GM12874 (cell line): ENCODE measurements at regions not wholly inside any gene's neighbourhood (a gene's known extent, or its start where the extent isn't known, plus 50 kb on each side); places are given as distances from the start of the nearest gene placed in this dataset.

Experiments used
- CTCF ChIP-seq: IDR thresholded peaks from 2 replicates; pipeline ENCODE4 v1.5.1; 2011; ENCODE audit warnings: low read depth, mild to moderate bottlenecking, control low read depth, low read length, moderate library complexity; ENCODE audit not compliant: insufficient read depth

GRCh38 chr19:30228835-30229524, 143.2 kb upstream of the ZNF536 start:
- TF ChIP-seq CTCF = no peak

- TF ChIP-seq CTCF = no peak
Observed at GRCh38 chr19:30229525-30230174, 142.5 kb upstream of the ZNF536 start.

DNA sequence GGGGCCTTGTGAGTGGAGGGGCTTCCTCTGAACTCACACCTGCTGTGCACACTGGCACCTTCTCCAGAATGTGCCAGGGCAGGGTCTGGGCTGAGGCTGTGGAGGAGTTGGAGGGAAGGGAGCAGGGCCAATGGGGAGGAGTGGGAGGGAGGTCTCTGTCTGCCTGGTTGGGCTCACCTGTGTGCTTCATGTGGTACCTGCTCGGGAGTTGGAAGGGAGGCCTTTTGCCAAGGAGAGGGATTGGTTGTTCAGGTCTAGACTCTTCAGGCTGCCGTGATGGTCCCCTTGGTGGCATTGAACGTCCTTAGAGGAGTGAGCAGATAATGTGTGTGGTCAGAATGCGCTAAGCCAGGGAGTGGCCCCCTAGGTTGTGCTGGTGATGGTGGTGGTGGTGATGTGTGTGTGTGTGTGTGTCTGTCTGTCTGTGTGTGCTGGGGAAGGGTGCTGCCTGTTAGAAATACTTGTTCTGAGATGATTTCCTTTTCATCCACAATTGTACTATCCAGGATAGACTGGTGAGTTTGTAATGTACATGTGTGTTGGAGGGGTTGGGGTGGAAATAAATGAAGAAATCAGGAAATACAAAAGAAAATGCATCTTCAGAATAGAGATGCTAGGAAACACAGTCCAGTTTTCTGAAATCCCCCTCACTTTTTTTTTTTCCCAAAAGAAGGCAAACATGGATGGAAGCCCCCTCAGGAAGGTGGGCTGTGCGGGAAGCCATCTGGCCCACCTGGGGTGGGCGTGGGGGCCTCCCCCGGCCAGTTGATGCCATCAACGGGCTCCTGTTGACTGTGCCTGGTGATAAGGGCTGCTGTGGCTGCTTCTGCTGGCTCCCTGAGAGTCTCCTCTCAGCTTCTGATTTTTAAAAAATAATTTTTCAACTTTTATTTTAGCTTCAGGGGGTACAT, 140.5 kb upstream of the ZNF536 start:
- no peak for TF ChIP-seq CTCF

DNA sequence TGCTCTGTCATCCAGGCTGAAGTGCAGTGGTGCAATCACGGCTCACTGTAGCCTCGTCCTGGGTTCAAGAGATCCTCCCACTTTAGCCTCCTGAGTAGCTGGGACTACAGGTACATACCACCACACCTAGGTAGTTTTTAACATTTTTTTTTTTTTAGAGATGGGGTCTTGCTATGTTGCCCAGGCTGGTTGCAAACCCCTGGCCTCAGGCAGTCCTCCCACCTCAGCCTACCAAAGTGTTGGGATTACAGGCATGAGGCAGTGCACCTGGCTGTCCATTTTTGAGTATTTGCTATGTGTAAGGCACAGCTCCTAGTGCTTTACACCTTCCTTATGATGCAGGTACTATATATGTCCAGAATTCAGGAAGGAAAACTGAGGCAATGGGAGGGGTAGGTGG, 138.8 kb upstream of the ZNF536 start:
- TF ChIP-seq CTCF = no peak

GRCh38 chr19:30235946-30236345, 136.2 kb upstream of the ZNF536 start:
- no peak for TF ChIP-seq CTCF

GRCh38 chr19:30236587-30236986, 135.6 kb upstream of the ZNF536 start:
- no peak for TF ChIP-seq CTCF

- no peak for TF ChIP-seq CTCF
Observed at GRCh38 chr19:30237140-30237539, 135.0 kb upstream of the ZNF536 start.
